ENCODE measurements at regions not wholly inside any gene's neighbourhood (a gene's known extent, or its start where the extent isn't known, plus 50 kb on each side); places are given as distances from the start of the nearest gene placed in this dataset.

DNA sequence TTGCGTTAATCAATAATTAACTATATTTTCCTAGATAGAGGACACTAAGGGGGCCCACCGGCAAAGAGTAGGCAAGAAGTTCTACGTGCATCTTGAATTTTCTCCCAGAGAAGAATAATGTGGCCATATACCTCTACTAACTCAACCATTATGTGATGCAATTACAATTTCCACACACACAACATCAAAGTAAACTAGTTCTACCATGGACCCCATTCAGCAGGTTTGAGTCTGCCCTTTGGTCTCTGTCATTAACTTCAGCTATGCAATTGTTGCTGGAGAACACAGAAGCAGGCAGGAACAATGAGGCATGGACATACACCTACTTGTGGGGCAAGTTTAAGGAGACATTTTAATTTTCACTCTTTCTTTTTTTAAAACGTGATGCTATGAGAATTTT lies 705.9 kb downstream of the PDCD6IP start:
- TF ChIP-seq, protein P1, sequence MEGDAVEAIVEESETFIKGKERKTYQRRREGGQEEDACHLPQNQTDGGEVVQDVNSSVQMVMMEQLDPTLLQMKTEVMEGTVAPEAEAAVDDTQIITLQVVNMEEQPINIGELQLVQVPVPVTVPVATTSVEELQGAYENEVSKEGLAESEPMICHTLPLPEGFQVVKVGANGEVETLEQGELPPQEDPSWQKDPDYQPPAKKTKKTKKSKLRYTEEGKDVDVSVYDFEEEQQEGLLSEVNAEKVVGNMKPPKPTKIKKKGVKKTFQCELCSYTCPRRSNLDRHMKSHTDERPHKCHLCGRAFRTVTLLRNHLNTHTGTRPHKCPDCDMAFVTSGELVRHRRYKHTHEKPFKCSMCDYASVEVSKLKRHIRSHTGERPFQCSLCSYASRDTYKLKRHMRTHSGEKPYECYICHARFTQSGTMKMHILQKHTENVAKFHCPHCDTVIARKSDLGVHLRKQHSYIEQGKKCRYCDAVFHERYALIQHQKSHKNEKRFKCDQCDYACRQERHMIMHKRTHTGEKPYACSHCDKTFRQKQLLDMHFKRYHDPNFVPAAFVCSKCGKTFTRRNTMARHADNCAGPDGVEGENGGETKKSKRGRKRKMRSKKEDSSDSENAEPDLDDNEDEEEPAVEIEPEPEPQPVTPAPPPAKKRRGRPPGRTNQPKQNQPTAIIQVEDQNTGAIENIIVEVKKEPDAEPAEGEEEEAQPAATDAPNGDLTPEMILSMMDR (IDR thresholded peaks at IDR 0.05), result no peak
- TF ChIP-seq POLR2A (IDR thresholded peaks at IDR 0.05), result no peak

Data from esophagus squamous epithelium (tissue), 4 donors.